ENCODE measurements at regions not wholly inside any gene's neighbourhood (a gene's known extent, or its start where the extent isn't known, plus 50 kb on each side); places are given as distances from the start of the nearest gene placed in this dataset.

DNA sequence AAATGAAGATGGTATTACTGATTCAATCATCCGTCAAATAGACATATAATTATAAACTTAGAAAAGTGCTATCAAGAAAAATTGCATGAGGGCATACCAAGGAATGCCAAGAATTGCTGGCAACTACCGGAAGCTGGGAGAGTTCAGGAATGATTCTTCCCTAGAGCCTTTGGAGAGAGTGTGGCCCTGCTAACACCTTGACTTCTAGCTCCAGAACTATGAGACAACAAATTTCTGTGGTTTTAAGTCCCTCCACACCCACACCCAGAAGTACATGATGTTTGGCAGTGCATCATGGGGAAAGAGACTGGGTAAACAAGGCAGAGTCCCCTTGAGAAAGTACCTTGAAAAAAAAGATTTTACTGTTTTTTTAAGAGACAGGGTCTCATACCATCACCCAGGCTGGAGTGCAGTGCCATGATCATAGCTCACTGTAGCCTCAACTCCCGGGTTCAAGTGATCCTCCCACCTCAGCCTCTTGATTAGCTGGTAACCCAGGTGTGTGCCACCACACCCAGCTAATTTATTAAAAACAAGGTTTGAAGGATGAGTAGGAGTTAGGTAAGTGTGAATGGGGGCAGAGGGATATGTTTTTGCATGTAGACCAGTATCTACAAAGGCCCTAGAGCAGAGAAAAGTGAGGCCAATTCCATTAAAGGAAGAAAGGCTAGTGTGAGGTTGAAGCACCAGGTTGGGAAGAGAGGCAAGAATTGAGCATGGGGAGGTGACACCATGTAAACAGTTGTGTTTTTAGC lies 53.1 kb downstream of the GSX2 start:
- DNase-seq, result no peak

DNA sequence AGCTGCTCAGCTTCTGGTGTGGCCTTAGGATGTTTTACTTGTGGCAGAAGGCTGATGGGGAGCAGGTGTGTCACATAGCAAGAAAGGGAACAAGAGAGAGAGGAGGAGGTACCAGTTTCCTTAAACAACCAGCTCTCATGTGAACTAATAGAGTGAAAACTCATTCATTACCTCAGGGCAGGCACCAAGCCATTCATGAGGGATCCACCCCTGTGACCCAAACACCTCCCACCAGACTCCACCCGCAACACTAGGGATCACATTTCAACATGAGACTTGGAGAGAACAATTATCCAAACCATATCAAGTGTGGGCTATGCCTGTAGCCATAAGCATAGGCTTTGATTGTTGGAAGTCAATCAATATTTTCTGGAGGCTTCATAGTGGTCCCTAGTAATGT lies 56.0 kb downstream of the GSX2 start:
- no peak for DNase-seq

GRCh38 chr4:54157606-54158005 lies 57.6 kb downstream of the GSX2 start:
- DNase-seq, result no peak

- no peak for DNase-seq
Measured at GRCh38 chr4:54159543-54159942, 59.6 kb downstream of the GSX2 start.

GRCh38 chr4:54165011-54165410 lies 64.1 kb upstream of the PDGFRA start:
- DNase-seq, result no peak

DNA sequence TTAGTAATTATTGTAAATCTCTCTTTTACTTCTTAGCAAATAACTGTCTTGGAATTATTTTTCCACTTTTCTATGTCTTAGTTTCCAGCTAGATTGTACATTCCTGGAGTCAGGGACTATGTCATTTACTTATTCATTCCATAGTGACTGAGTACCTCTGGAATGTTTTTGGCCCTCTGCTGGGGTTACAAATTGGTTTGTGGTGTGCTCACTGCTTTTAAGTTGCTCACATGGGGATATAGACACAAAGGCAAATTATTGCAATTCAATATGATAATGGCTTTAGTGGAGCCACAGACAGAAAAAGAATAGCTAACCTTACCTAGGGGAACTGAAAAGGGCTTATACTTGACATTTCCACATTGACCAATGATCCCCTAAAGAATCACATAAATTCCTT lies 63.7 kb upstream of the PDGFRA start:
- peak; percentile 69 for DNase-seq

- no peak for DNase-seq
Measured at GRCh38 chr4:54167508-54167907, 61.6 kb upstream of the PDGFRA start.

- no peak for DNase-seq
Measured at GRCh38 chr4:54169176-54169575, 59.9 kb upstream of the PDGFRA start.

GRCh38 chr4:54172156-54172555 lies 56.9 kb upstream of the PDGFRA start:
- no peak for DNase-seq

- peak; percentile 8 for DNase-seq
Measured at GRCh38 chr4:54173281-54173912, 55.7 kb upstream of the PDGFRA start.

GRCh38 chr4:54176202-54176601 lies 52.9 kb upstream of the PDGFRA start:
- no peak for DNase-seq

Data from muscle of arm (tissue), 1 donor.